ENCODE measurements at regions not wholly inside any gene's neighbourhood (a gene's known extent, or its start where the extent isn't known, plus 50 kb on each side); places are given as distances from the start of the nearest gene placed in this dataset.
"Not testable (repeated sequence)": the region's sequence is repeated elsewhere in the genome, so short reads cannot be mapped to it uniquely, and the experiment has no call there.

GRCh38 chr13:18273785-18274514 lies 907.7 kb downstream of the TUBA3C start:
- not testable (repeated sequence) for H3K9me2 ChIP-seq (ENCODE audit: insufficient read depth, low read length); H3K79me2 ChIP-seq (replicated peaks; ENCODE audit: insufficient read depth, low read length); H3K9me3 ChIP-seq (ENCODE audit: low read length)

GRCh38 chr13:18258801-18259419 lies 922.7 kb downstream of the TUBA3C start:
- not testable (repeated sequence) for H3K4me3 ChIP-seq (ENCODE audit: low read length); H4K20me1 ChIP-seq (ENCODE audit: insufficient read depth); H2AFZ ChIP-seq (ENCODE audit: low read depth, low read length); H3K9me2 ChIP-seq (ENCODE audit: insufficient read depth, low read length); H3K27me3 ChIP-seq (ENCODE audit: insufficient read depth, low read depth, low read length); H3F3A ChIP-seq (ENCODE audit: insufficient read depth, low read length, poor library complexity, severe bottlenecking); H3K27ac ChIP-seq (ENCODE audit: low read length); H3K4me2 ChIP-seq (ENCODE audit: low read length); H3K9me3 ChIP-seq (ENCODE audit: low read length); H3K36me3 ChIP-seq (ENCODE audit: insufficient read depth, low read length); H3K79me2 ChIP-seq (replicated peaks; ENCODE audit: insufficient read depth, low read length); H3K9ac ChIP-seq (ENCODE audit: low read length)

More at GRCh38 chr13:18273785-18274514, 907.7 kb downstream of the TUBA3C start:
- not testable (repeated sequence) for H4K20me1 ChIP-seq (ENCODE audit: insufficient read depth); H3F3A ChIP-seq (ENCODE audit: insufficient read depth, low read length, poor library complexity, severe bottlenecking); H3K4me3 ChIP-seq (ENCODE audit: low read length); H3K36me3 ChIP-seq (ENCODE audit: insufficient read depth, low read length); H2AFZ ChIP-seq (ENCODE audit: low read depth, low read length); H3K27ac ChIP-seq (ENCODE audit: low read length); H3K4me2 ChIP-seq (ENCODE audit: low read length); H3K9ac ChIP-seq (ENCODE audit: low read length); H3K27me3 ChIP-seq (ENCODE audit: insufficient read depth, low read depth, low read length)

- not testable (repeated sequence) for H3K27ac ChIP-seq (ENCODE audit: low read length); H3K4me2 ChIP-seq (ENCODE audit: low read length); H3K9ac ChIP-seq (ENCODE audit: low read length); H3K9me3 ChIP-seq (ENCODE audit: low read length); H4K20me1 ChIP-seq (ENCODE audit: insufficient read depth); H3K27me3 ChIP-seq (ENCODE audit: insufficient read depth, low read depth, low read length); H3K9me2 ChIP-seq (ENCODE audit: insufficient read depth, low read length); H3K4me3 ChIP-seq (ENCODE audit: low read length); H3K79me2 ChIP-seq (replicated peaks; ENCODE audit: insufficient read depth, low read length); H3F3A ChIP-seq (ENCODE audit: insufficient read depth, low read length, poor library complexity, severe bottlenecking); H2AFZ ChIP-seq (ENCODE audit: low read depth, low read length); H3K36me3 ChIP-seq (ENCODE audit: insufficient read depth, low read length)
Measured at GRCh38 chr13:18257686-18258085, 923.9 kb downstream of the TUBA3C start.

- H3K9ac ChIP-seq (ENCODE audit: low read length); H3K4me3 ChIP-seq (ENCODE audit: low read length); H3K27me3 ChIP-seq (ENCODE audit: insufficient read depth, low read depth, low read length); H3K4me2 ChIP-seq (ENCODE audit: low read length); H3K79me2 ChIP-seq (replicated peaks; ENCODE audit: insufficient read depth, low read length); H3F3A ChIP-seq (ENCODE audit: insufficient read depth, low read length, poor library complexity, severe bottlenecking); H2AFZ ChIP-seq (ENCODE audit: low read depth, low read length); H3K9me3 ChIP-seq (ENCODE audit: low read length); H3K9me2 ChIP-seq (ENCODE audit: insufficient read depth, low read length); H3K27ac ChIP-seq (ENCODE audit: low read length); H4K20me1 ChIP-seq (ENCODE audit: insufficient read depth); H3K36me3 ChIP-seq (ENCODE audit: insufficient read depth, low read length): not testable (repeated sequence)
Measured at GRCh38 chr13:18252848-18253247, 928.8 kb downstream of the TUBA3C start.

- H2AFZ ChIP-seq (ENCODE audit: low read depth, low read length); H3K27me3 ChIP-seq (ENCODE audit: insufficient read depth, low read depth, low read length); H3K9ac ChIP-seq (ENCODE audit: low read length); H3K36me3 ChIP-seq (ENCODE audit: insufficient read depth, low read length); H3F3A ChIP-seq (ENCODE audit: insufficient read depth, low read length, poor library complexity, severe bottlenecking); H4K20me1 ChIP-seq (ENCODE audit: insufficient read depth); H3K9me3 ChIP-seq (ENCODE audit: low read length); H3K4me3 ChIP-seq (ENCODE audit: low read length); H3K27ac ChIP-seq (ENCODE audit: low read length); H3K79me2 ChIP-seq (replicated peaks; ENCODE audit: insufficient read depth, low read length); H3K4me2 ChIP-seq (ENCODE audit: low read length); H3K9me2 ChIP-seq (ENCODE audit: insufficient read depth, low read length): not testable (repeated sequence)
Measured at GRCh38 chr13:18248533-18249240, 932.9 kb downstream of the TUBA3C start.

- H3K9ac ChIP-seq (ENCODE audit: low read length); H3K27me3 ChIP-seq (ENCODE audit: insufficient read depth, low read depth, low read length); H3K27ac ChIP-seq (ENCODE audit: low read length); H3K79me2 ChIP-seq (replicated peaks; ENCODE audit: insufficient read depth, low read length); H3K36me3 ChIP-seq (ENCODE audit: insufficient read depth, low read length); H3K4me2 ChIP-seq (ENCODE audit: low read length); H3F3A ChIP-seq (ENCODE audit: insufficient read depth, low read length, poor library complexity, severe bottlenecking); H3K4me3 ChIP-seq (ENCODE audit: low read length); H3K9me2 ChIP-seq (ENCODE audit: insufficient read depth, low read length); H4K20me1 ChIP-seq (ENCODE audit: insufficient read depth); H2AFZ ChIP-seq (ENCODE audit: low read depth, low read length): not testable (repeated sequence)
- H3K9me3 ChIP-seq (ENCODE audit: low read length) = peaks cover 19% of the 10 kb centered on the region
Measured at GRCh38 chr13:18240086-18240485, 941.5 kb downstream of the TUBA3C start.

- H3K9me2 ChIP-seq (ENCODE audit: insufficient read depth, low read length); H3K36me3 ChIP-seq (ENCODE audit: insufficient read depth, low read length); H3K9ac ChIP-seq (ENCODE audit: low read length); H3K27ac ChIP-seq (ENCODE audit: low read length); H3K27me3 ChIP-seq (ENCODE audit: insufficient read depth, low read depth, low read length); H2AFZ ChIP-seq (ENCODE audit: low read depth, low read length); H3K4me2 ChIP-seq (ENCODE audit: low read length); H3F3A ChIP-seq (ENCODE audit: insufficient read depth, low read length, poor library complexity, severe bottlenecking); H4K20me1 ChIP-seq (ENCODE audit: insufficient read depth); H3K79me2 ChIP-seq (replicated peaks; ENCODE audit: insufficient read depth, low read length); H3K4me3 ChIP-seq (ENCODE audit: low read length): not testable (repeated sequence)
- peaks cover 31% of the 10 kb centered on the region for H3K9me3 ChIP-seq (ENCODE audit: low read length)
Measured at GRCh38 chr13:18238586-18238985, 943.0 kb downstream of the TUBA3C start.
